Loucy (cell line): ENCODE measurements at regions not wholly inside any gene's neighbourhood (a gene's known extent, or its start where the extent isn't known, plus 50 kb on each side); places are given as distances from the start of the nearest gene placed in this dataset.

ENCODE experiments used
- H2AFZ ChIP-seq: fragments of 200-600 bp; sonication (generic); 2 replicates; pipeline ENCODE4 v1.6.0; 2016; ENCODE audit warnings: antibody characterized with exemption, mild to moderate bottlenecking, low read length, moderate library complexity
- H3F3A ChIP-seq: fragments of 200-600 bp; 2 replicates; pipeline ENCODE4 v1.6.0; 2016; ENCODE audit warnings: antibody characterized with exemption, low read depth, mild to moderate bottlenecking
- H3K27me3 ChIP-seq: fragments of 200-600 bp; sonication (generic); 2 replicates; pipeline ENCODE4 v1.6.1; 2014; ENCODE audit warnings: low read length, mild to moderate bottlenecking; ENCODE audit not compliant: insufficient read depth, poor library complexity, severe bottlenecking
- H3K36me3 ChIP-seq: fragments of 200-600 bp; sonication (generic); 2 replicates; pipeline ENCODE4 v1.6.1; 2016; ENCODE audit warnings: low read length; ENCODE audit not compliant: insufficient read depth
- H3K4me1 ChIP-seq: fragments of 200-600 bp; sonication (generic); 2 replicates; pipeline ENCODE4 v1.5.1; 2014; ENCODE audit warnings: low read length, mild to moderate bottlenecking; ENCODE audit not compliant: insufficient read depth, poor library complexity, severe bottlenecking
- H3K4me2 ChIP-seq: fragments of 200-600 bp; sonication (generic); 2 replicates; pipeline ENCODE4 v1.6.0; 2014; ENCODE audit warnings: antibody characterized with exemption, low read length, low read depth, mild to moderate bottlenecking; ENCODE audit not compliant: poor library complexity, severe bottlenecking
- H3K4me3 ChIP-seq: fragments of 200-600 bp; sonication (generic); 2 replicates; pipeline ENCODE4 v1.5.1; 2014; ENCODE audit warnings: low read length, mild to moderate bottlenecking, mixed read lengths; ENCODE audit not compliant: poor library complexity, severe bottlenecking
- H3K79me2 ChIP-seq: fragments of 200-600 bp; sonication (generic); 2 replicates; pipeline ENCODE4 v1.6.1; 2014; ENCODE audit warnings: low read length; ENCODE audit not compliant: insufficient read depth
- H3K9ac ChIP-seq: fragments of 200-600 bp; sonication (generic); 2 replicates; pipeline ENCODE4 v1.6.0; 2014; ENCODE audit warnings: mild to moderate bottlenecking, low read depth, low read length, moderate library complexity; ENCODE audit not compliant: poor library complexity, severe bottlenecking
- H3K9me2 ChIP-seq: fragments of 200-600 bp; sonication (generic); replicated peaks from 2 replicates; pipeline ENCODE4 v1.6.1; 2016; ENCODE audit warnings: low read depth, low read length, mixed read lengths
- H3K9me3 ChIP-seq: fragments of 200-600 bp; sonication (generic); 2 replicates; pipeline ENCODE4 v1.6.1; 2014; ENCODE audit warnings: mild to moderate bottlenecking, antibody characterized with exemption, low read length, low read depth; ENCODE audit not compliant: insufficient read depth
- H4K20me1 ChIP-seq: fragments of 200-600 bp; sonication (generic); 2 replicates; pipeline ENCODE4 v1.6.0; 2014; ENCODE audit warnings: antibody characterized with exemption, low read length, mild to moderate bottlenecking; ENCODE audit not compliant: insufficient read depth, poor library complexity, severe bottlenecking
- CTCF ChIP-seq: fragments of 200-600 bp; sonication (generic); conservative IDR thresholded peaks from 2 replicates; pipeline ENCODE4 v1.5.1; 2014; ENCODE audit warnings: mild to moderate bottlenecking, antibody characterized with exemption, low read length
- EZH2phosphoT487 ChIP-seq: fragments of 200-600 bp; IDR thresholded peaks from 2 replicates; pipeline ENCODE4 v1.6.1; 2018; ENCODE audit warnings: antibody characterized with exemption, mild to moderate bottlenecking, moderate library complexity, borderline replicate concordance

- no peaks in the 10 kb centered on the region for H4K20me1 ChIP-seq
- H3K9me2 ChIP-seq: no peaks in the 10 kb centered on the region
- H3K4me3 ChIP-seq: no peak overlapping the region
- H3K27me3 ChIP-seq: no peaks in the 10 kb centered on the region
- H3K4me2 ChIP-seq: no peak overlapping the region
- TF ChIP-seq EZH2phosphoT487 (no peak), CTCF (no peak)
- H3K36me3 ChIP-seq: no peaks in the 10 kb centered on the region
- no peaks in the 10 kb centered on the region for H3F3A ChIP-seq
- H3K4me1 ChIP-seq: no peaks in the 10 kb centered on the region
- H3K9ac ChIP-seq: no peak overlapping the region
- no peak overlapping the region for H2AFZ ChIP-seq
- no peaks in the 10 kb centered on the region for H3K79me2 ChIP-seq
- no peaks in the 10 kb centered on the region for H3K9me3 ChIP-seq
These were observed 61.8 kb upstream of the IL6 start for GRCh38 chr7:22664988-22665798.

- Histone ChIP-seq H3K4me1 (no peaks in the 10 kb centered on the region), H3K4me2 (no peak overlapping the region), H3K9ac (no peak overlapping the region), H3K27me3 (no peaks in the 10 kb centered on the region), H3K36me3 (no peaks in the 10 kb centered on the region), H3F3A (no peaks in the 10 kb centered on the region), H3K79me2 (no peaks in the 10 kb centered on the region), H2AFZ (no peak overlapping the region), H3K9me3 (no peaks in the 10 kb centered on the region), H3K9me2 (no peaks in the 10 kb centered on the region), H4K20me1 (no peaks in the 10 kb centered on the region), H3K4me3 (no peak overlapping the region)
- TF ChIP-seq CTCF: no peak
These were observed 63.3 kb upstream of the IL6 start for GRCh38 chr7:22663721-22664120.

GRCh38 chr7:22663357-22663718 is 63.7 kb upstream of the IL6 start:
- Histone ChIP-seq H2AFZ (no peak overlapping the region), H3K4me3 (no peak overlapping the region), H3K27me3 (no peaks in the 10 kb centered on the region), H3K36me3 (no peaks in the 10 kb centered on the region), H3K9me2 (no peaks in the 10 kb centered on the region), H3F3A (no peaks in the 10 kb centered on the region), H3K9ac (no peak overlapping the region), H3K79me2 (no peaks in the 10 kb centered on the region), H3K9me3 (no peaks in the 10 kb centered on the region), H3K4me2 (no peak overlapping the region), H3K4me1 (no peaks in the 10 kb centered on the region), H4K20me1 (no peaks in the 10 kb centered on the region)
- TF ChIP-seq EZH2phosphoT487 (no peak), CTCF (no peak)
